Liver (tissue), 8 donors: ENCODE measurements at regions not wholly inside any gene's neighbourhood (a gene's known extent, or its start where the extent isn't known, plus 50 kb on each side); places are given as distances from the start of the nearest gene placed in this dataset.

Experiments used
- DNase-seq: peaks from one replicate; pipeline ENCODE4 v3.0.0-alpha.2; 2017; ENCODE audit warnings: low spot score
- H3K27ac ChIP-seq, 2 donors: one replicate each; pipeline ENCODE4 v1.7.0; 2013; ENCODE audit warnings: inconsistent platforms in 2 of 2, low read length in 2 of 2, control low read depth in 1 of 2, low read depth in 1 of 2, mild to moderate bottlenecking in 1 of 2
- H3K27me3 ChIP-seq, 4 donors: one replicate each; pipeline versions ENCODE4 v1.6.1 to v1.7.0; 2013; ENCODE audit warnings: low read length in 3 of 4, inconsistent platforms in 1 of 4, mild to moderate bottlenecking in 1 of 4, moderate library complexity in 1 of 4; ENCODE audit not compliant: control insufficient read depth in 4 of 4, insufficient read depth in 4 of 4
- H3K36me3 ChIP-seq, 4 donors: one replicate each; pipeline versions ENCODE4 v1.6.1 to v1.7.0; 2013; ENCODE audit warnings: low read length in 3 of 4, mild to moderate bottlenecking in 3 of 4, low read depth in 1 of 4, moderate library complexity in 1 of 4; ENCODE audit not compliant: control insufficient read depth in 4 of 4, insufficient read depth in 3 of 4
- H3K4me1 ChIP-seq, 4 donors: one replicate each; pipeline versions ENCODE4 v1.6.1 to v1.7.0; 2013; ENCODE audit warnings: low read length in 3 of 4, mild to moderate bottlenecking in 3 of 4, moderate library complexity in 1 of 4; ENCODE audit not compliant: control insufficient read depth in 4 of 4, insufficient read depth in 4 of 4
- H3K4me3 ChIP-seq, 3 donors: one replicate each; pipeline versions ENCODE4 v1.6.1 to v1.7.0; 2013; ENCODE audit warnings: low read length in 3 of 3, control low read depth in 1 of 3, low read depth in 1 of 3, mild to moderate bottlenecking in 1 of 3
- H3K9ac ChIP-seq, 2 donors: one replicate each; pipeline ENCODE4 v1.7.0; 2013; ENCODE audit warnings: low read length in 2 of 2, mild to moderate bottlenecking in 2 of 2, moderate library complexity in 2 of 2, control low read depth in 1 of 2, low read depth in 1 of 2
- H3K9me3 ChIP-seq, 4 donors: one replicate each; pipeline versions ENCODE4 v1.6.1 to v1.7.0; 2013; ENCODE audit warnings: low read length in 3 of 4; ENCODE audit not compliant: control insufficient read depth in 4 of 4
- EGR1 ChIP-seq, 2 donors: IDR thresholded peaks; 2 replicates each; pipeline ENCODE4 v1.6.1; 2016 to 2018; ENCODE audit warnings: antibody characterized with exemption in 2 of 2, low read depth in 2 of 2
- FOXA1 ChIP-seq: IDR thresholded peaks from 2 replicates; pipeline ENCODE4 v1.6.1; 2016; ENCODE audit warnings: antibody characterized with exemption
- FOXA2 ChIP-seq: IDR thresholded peaks from 2 replicates; pipeline ENCODE4 v1.6.1; 2016; ENCODE audit warnings: antibody characterized with exemption
- GABPA ChIP-seq, 2 donors: IDR thresholded peaks in 1 of 2; conservative IDR thresholded peaks in 1 of 2; 2 replicates each; pipeline ENCODE4 v1.6.1; 2016; ENCODE audit warnings: antibody characterized with exemption in 2 of 2, mild to moderate bottlenecking in 1 of 2, moderate library complexity in 1 of 2
- HNF4G ChIP-seq: IDR thresholded peaks from 2 replicates; pipeline ENCODE4 v1.6.1; 2016; ENCODE audit warnings: antibody characterized with exemption
- JUND ChIP-seq, 2 donors: IDR thresholded peaks; 2 replicates each; pipeline ENCODE4 v1.6.1; 2016; ENCODE audit warnings: antibody characterized with exemption in 2 of 2
- NR2F2 ChIP-seq: IDR thresholded peaks from 2 replicates; pipeline ENCODE4 v1.6.1; 2016; ENCODE audit warnings: antibody characterized with exemption
- RAD21 ChIP-seq, 2 donors: IDR thresholded peaks; 2 replicates each; pipeline ENCODE4 v1.6.1; 2016; ENCODE audit warnings: antibody characterized with exemption in 2 of 2, mild to moderate bottlenecking in 2 of 2
- RXRA ChIP-seq, 2 donors: IDR thresholded peaks; 2 replicates each; pipeline ENCODE4 v1.6.1; 2017 to 2018; ENCODE audit warnings: antibody characterized with exemption in 2 of 2, mild to moderate bottlenecking in 1 of 2
- SP1 ChIP-seq: IDR thresholded peaks from 2 replicates; pipeline ENCODE4 v1.6.1; 2018; ENCODE audit warnings: antibody characterized with exemption, mild to moderate bottlenecking
- TAF1 ChIP-seq: conservative IDR thresholded peaks from 2 replicates; pipeline ENCODE4 v1.6.1; 2016; ENCODE audit warnings: antibody characterized with exemption, mild to moderate bottlenecking
- YY1 ChIP-seq: IDR thresholded peaks from 2 replicates; pipeline ENCODE4 v1.6.1; 2016; ENCODE audit warnings: antibody characterized with exemption, mild to moderate bottlenecking
- WGBS: extraction: QIAGEN DNeasy Blood & Tissue Kit; methylation state at CpG from one replicate; pipeline ENCODE4 v1.1.7; 2013; 5-methylcytosine and 5-hydroxymethylcytosine counted together
- TF ChIP-seq, protein P1 (sequence below): IDR thresholded peaks from 2 replicates; pipeline ENCODE4 v1.6.1; 2016; ENCODE audit warnings: antibody characterized with exemption, mild to moderate bottlenecking
- TF ChIP-seq, protein P2 (sequence below): fragments of 150-350 bp; IDR thresholded peaks from 2 replicates; pipeline ENCODE4 v1.5.1; 2017; ENCODE audit warnings: improper control_type of control experiment, low read depth, low read length; ENCODE audit not compliant: missing input control
- TF ChIP-seq, protein P3 (sequence below): IDR thresholded peaks from 2 replicates; pipeline ENCODE4 v1.6.1; 2016; ENCODE audit warnings: antibody characterized with exemption
- TF ChIP-seq, protein P4 (sequence below): IDR thresholded peaks from 2 replicates; pipeline ENCODE4 v1.6.1; 2016; ENCODE audit warnings: antibody characterized with exemption
- donor health status: healthy.
- donor health status: healthy.
- donor health status: healthy.
- donor health status: healthy.
- donor health status: healthy.

DNA sequence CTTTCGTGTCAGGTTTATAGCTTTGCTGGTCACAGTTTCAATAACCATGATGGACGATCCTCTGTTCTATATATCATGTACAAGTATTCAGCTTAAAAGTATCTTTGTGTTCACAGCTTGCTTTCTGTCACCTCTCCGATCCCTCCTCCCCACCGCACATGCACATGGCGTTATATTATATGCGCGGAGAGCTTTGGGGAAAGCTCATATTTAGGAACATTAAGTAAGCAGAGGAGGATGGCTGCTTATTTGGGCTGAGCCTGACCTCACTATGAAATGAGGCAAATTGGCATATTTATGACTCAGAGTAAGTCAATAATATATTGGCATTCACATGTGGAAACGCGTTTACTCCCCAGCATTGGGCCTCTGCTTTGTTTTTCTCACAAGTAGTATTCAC is 360.5 kb downstream of the HLX start:
- Histone ChIP-seq H3K4me1 (no peaks in the 10 kb centered on the region), H3K9ac (no peak overlapping the region), H3K27me3 (no peaks in the 10 kb centered on the region), H3K9me3 (no peaks in the 10 kb centered on the region), H3K27ac (no peak overlapping the region), H3K4me3 (no peak overlapping the region), H3K36me3 (no peaks in the 10 kb centered on the region)
- no peak for DNase-seq
- 95% methylated on average over 9 of the region's 9 CpGs for WGBS
- TF ChIP-seq SP1 (no peak), YY1 (no peak), GABPA (IDR thresholded peaks at IDR 0.05 in 1 of 2, conservative IDR thresholded peaks at IDR 0.05 in 1 of 2) (no peak), HNF4G (no peak), RAD21 (IDR thresholded peaks at IDR 0.05) (no peak), NR2F2 (no peak), TAF1 (no peak), EGR1 (IDR thresholded peaks at IDR 0.05; ENCODE audit: low read depth in 2 of 2) (no peak), FOXA1 (no peak), FOXA2 (no peak)
- TF ChIP-seq, protein P1, sequence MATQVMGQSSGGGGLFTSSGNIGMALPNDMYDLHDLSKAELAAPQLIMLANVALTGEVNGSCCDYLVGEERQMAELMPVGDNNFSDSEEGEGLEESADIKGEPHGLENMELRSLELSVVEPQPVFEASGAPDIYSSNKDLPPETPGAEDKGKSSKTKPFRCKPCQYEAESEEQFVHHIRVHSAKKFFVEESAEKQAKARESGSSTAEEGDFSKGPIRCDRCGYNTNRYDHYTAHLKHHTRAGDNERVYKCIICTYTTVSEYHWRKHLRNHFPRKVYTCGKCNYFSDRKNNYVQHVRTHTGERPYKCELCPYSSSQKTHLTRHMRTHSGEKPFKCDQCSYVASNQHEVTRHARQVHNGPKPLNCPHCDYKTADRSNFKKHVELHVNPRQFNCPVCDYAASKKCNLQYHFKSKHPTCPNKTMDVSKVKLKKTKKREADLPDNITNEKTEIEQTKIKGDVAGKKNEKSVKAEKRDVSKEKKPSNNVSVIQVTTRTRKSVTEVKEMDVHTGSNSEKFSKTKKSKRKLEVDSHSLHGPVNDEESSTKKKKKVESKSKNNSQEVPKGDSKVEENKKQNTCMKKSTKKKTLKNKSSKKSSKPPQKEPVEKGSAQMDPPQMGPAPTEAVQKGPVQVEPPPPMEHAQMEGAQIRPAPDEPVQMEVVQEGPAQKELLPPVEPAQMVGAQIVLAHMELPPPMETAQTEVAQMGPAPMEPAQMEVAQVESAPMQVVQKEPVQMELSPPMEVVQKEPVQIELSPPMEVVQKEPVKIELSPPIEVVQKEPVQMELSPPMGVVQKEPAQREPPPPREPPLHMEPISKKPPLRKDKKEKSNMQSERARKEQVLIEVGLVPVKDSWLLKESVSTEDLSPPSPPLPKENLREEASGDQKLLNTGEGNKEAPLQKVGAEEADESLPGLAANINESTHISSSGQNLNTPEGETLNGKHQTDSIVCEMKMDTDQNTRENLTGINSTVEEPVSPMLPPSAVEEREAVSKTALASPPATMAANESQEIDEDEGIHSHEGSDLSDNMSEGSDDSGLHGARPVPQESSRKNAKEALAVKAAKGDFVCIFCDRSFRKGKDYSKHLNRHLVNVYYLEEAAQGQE: no peak
- TF ChIP-seq, protein P2, sequence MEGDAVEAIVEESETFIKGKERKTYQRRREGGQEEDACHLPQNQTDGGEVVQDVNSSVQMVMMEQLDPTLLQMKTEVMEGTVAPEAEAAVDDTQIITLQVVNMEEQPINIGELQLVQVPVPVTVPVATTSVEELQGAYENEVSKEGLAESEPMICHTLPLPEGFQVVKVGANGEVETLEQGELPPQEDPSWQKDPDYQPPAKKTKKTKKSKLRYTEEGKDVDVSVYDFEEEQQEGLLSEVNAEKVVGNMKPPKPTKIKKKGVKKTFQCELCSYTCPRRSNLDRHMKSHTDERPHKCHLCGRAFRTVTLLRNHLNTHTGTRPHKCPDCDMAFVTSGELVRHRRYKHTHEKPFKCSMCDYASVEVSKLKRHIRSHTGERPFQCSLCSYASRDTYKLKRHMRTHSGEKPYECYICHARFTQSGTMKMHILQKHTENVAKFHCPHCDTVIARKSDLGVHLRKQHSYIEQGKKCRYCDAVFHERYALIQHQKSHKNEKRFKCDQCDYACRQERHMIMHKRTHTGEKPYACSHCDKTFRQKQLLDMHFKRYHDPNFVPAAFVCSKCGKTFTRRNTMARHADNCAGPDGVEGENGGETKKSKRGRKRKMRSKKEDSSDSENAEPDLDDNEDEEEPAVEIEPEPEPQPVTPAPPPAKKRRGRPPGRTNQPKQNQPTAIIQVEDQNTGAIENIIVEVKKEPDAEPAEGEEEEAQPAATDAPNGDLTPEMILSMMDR: no peak
- TF ChIP-seq, protein P3, sequence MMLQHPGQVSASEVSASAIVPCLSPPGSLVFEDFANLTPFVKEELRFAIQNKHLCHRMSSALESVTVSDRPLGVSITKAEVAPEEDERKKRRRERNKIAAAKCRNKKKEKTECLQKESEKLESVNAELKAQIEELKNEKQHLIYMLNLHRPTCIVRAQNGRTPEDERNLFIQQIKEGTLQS: no peak
- TF ChIP-seq, protein P4, sequence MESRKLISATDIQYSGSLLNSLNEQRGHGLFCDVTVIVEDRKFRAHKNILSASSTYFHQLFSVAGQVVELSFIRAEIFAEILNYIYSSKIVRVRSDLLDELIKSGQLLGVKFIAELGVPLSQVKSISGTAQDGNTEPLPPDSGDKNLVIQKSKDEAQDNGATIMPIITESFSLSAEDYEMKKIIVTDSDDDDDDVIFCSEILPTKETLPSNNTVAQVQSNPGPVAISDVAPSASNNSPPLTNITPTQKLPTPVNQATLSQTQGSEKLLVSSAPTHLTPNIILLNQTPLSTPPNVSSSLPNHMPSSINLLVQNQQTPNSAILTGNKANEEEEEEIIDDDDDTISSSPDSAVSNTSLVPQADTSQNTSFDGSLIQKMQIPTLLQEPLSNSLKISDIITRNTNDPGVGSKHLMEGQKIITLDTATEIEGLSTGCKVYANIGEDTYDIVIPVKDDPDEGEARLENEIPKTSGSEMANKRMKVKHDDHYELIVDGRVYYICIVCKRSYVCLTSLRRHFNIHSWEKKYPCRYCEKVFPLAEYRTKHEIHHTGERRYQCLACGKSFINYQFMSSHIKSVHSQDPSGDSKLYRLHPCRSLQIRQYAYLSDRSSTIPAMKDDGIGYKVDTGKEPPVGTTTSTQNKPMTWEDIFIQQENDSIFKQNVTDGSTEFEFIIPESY: no peak

DNA sequence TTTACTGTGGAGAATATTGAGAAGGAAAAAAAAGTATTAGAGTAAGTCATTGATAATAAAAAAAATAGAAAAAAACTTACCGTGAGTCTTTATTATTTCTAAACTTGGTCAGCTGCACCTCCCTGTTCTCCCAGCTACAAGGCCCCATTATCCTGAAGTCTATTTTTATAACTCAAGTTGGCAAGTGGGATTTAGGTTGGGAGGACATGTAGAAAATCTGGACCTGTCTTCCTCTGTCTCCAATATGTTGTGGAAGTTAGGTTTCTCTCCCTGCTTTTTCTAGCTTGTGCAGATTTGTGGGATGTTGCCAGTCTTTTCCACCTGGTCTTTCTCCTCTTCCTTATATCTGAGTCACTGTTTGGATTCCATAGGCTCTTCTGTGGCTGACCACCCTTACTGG is 361.4 kb downstream of the HLX start:
- WGBS: 90% methylated on average over 1 of the region's 1 CpG
- TF ChIP-seq JUND (IDR thresholded peaks at IDR 0.05) (no peak), YY1 (no peak), SP1 (no peak), TAF1 (no peak), FOXA2 (no peak), RAD21 (IDR thresholded peaks at IDR 0.05) (no peak), RXRA (IDR thresholded peaks at IDR 0.05) (no peak)
- TF ChIP-seq, protein P3: no peak
- DNase-seq: no peak

More for the DNA sequence above, 361.4 kb downstream of the HLX start:
- Histone ChIP-seq H3K27me3 (no peaks in the 10 kb centered on the region), H3K36me3 (no peaks in the 10 kb centered on the region), H3K27ac (no peak overlapping the region), H3K9ac (no peak overlapping the region), H3K4me1 (no peaks in the 10 kb centered on the region), H3K4me3 (no peak overlapping the region), H3K9me3 (no peaks in the 10 kb centered on the region)
